PC-9 (cell line): ENCODE measurements at regions not wholly inside any gene's neighbourhood (a gene's known extent, or its start where the extent isn't known, plus 50 kb on each side); places are given as distances from the start of the nearest gene placed in this dataset.

Source experiments
- BruUV-seq: library from RNA; stranded (reverse); fragments of 400-500 nt; replicated peaks from 2 replicates; lab custom pipeline; 2021; lab: Mats Ljungman, UMichigan
- CTCF ChIA-PET: fragments of 300-600 bp; sonication (Branson Sonifier 250); formaldehyde crosslinking; loops from one replicate; lab custom pipeline; 2022; ENCODE audit warnings: antibody characterized with exemption; lab: Charles Lee
- POLR2A ChIA-PET: fragments of 300-600 bp; sonication (Branson Sonifier 250); formaldehyde crosslinking; loops from one replicate; lab custom pipeline; 2022; ENCODE audit warnings: antibody characterized with exemption; ENCODE audit not compliant: unreplicated experiment; lab: Charles Lee
- DNase-seq, 2 experiments: peaks; one replicate each; pipeline versions ENCODE4 v3.0.0 to v3.0.0-alpha.2; 2015 to 2022; ENCODE audit warnings: mixed read lengths in 1 of 2
- H2AFZ ChIP-seq: fragments of 200-600 bp; sonication (generic); 2 replicates; pipeline ENCODE4 v1.8.1; 2017; ENCODE audit warnings: antibody characterized with exemption
- H3F3A ChIP-seq: fragments of 200-600 bp; sonication (generic); 2 replicates; pipeline ENCODE4 v1.8.1; 2017; ENCODE audit warnings: antibody characterized with exemption, mild to moderate bottlenecking, low read depth; ENCODE audit not compliant: insufficient read depth
- H3K27ac ChIP-seq: fragments of 200-600 bp; sonication (generic); 2 replicates; pipeline ENCODE4 v1.6.1; 2016; ENCODE audit warnings: mixed run types
- H3K27me3 ChIP-seq: fragments of 200-600 bp; sonication (generic); 2 replicates; pipeline ENCODE4 v1.6.1; 2016; ENCODE audit warnings: low read depth, mixed run types; ENCODE audit not compliant: insufficient read depth
- H3K36me3 ChIP-seq: fragments of 200-600 bp; sonication (generic); 2 replicates; pipeline ENCODE4 v1.6.1; 2016; ENCODE audit warnings: low read depth, mixed run types
- H3K4me1 ChIP-seq: fragments of 200-600 bp; sonication (generic); replicated peaks from 2 replicates; pipeline ENCODE4 v1.6.1; 2016; ENCODE audit warnings: mixed run types; ENCODE audit not compliant: insufficient read depth
- H3K4me2 ChIP-seq: fragments of 200-600 bp; sonication (generic); 2 replicates; pipeline ENCODE4 v1.6.1; 2017; ENCODE audit warnings: mixed run types
- H3K4me3 ChIP-seq: fragments of 200-600 bp; sonication (generic); 2 replicates; pipeline ENCODE4 v1.6.1; 2016; ENCODE audit warnings: mixed run types
- H3K79me2 ChIP-seq: fragments of 200-600 bp; sonication (generic); 2 replicates; pipeline ENCODE4 v1.6.1; 2017; ENCODE audit warnings: low read depth, mixed run types
- H3K9me2 ChIP-seq: fragments of 200-600 bp; sonication (generic); 2 replicates; pipeline ENCODE4 v1.8.1; 2017; ENCODE audit warnings: mild to moderate bottlenecking; ENCODE audit not compliant: insufficient read depth
- H3K9me3 ChIP-seq: fragments of 200-600 bp; sonication (generic); 2 replicates; pipeline ENCODE4 v1.8.1; 2016; ENCODE audit warnings: low read depth; ENCODE audit not compliant: insufficient read depth
- H4K20me1 ChIP-seq: fragments of 200-600 bp; sonication (generic); 2 replicates; pipeline ENCODE4 v1.8.1; 2017; ENCODE audit not compliant: insufficient read depth
- EZH2 ChIP-seq: fragments of 200-600 bp; sonication (generic); IDR thresholded peaks from 2 replicates; pipeline ENCODE4 v1.8.0; 2017; ENCODE audit warnings: antibody characterized with exemption, low read depth
- intact Hi-C: fragments of 100-400 bp; cut with micrococcal nuclease; formaldehyde crosslinking; loops from one replicate; pipeline ENCODE4 v1.10.0; 2022; ENCODE audit not compliant: unreplicated experiment
- TF ChIP-seq, protein P1 (sequence below): fragments of 200-600 bp; sonication (generic); conservative IDR thresholded peaks from 2 replicates; pipeline ENCODE4 v1.6.1; 2017; ENCODE audit warnings: mixed run types, antibody characterized with exemption, mild to moderate bottlenecking, moderate library complexity

DNA sequence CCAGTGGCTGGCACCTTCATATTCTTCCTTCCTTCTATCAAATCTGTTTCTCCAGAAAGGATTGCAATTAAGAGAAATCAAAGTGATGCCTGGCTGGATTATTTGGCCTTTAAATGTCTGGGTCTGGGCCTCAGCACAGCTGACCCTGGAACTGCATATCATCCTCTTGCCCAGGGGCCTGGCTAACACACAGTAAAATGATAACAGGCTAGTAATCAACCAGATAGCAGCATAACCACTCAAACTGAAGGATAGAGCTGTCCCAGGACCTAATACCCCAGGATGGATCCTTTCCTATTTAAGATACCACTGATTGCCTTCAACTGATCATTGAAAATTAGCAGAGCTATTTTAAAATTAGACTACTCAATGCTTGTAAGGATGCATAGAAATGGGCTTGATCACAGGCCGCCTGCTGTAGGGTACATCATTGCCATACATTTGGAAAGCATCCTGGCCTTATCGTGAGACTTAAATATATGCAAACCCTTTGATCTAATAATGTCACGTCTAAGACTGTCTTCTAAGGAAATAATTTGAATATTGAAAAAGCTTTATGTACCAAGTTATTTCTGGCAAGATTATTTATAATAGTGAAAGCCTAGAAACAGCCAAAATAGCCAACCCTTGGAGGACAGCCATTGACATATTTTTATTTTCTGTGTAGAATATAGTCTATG lies 144.0 kb upstream of the CHST15 start:
- no peak for DNase-seq
- no peaks in the 10 kb centered on the region for H3K9me2 ChIP-seq
- H3K36me3 ChIP-seq: no peaks in the 10 kb centered on the region
- no peaks in the 10 kb centered on the region for H3K79me2 ChIP-seq
- no peaks in the 10 kb centered on the region for H3F3A ChIP-seq
- ChIA-PET POLR2A (no interaction called here), CTCF (no interaction called here)
- no peak overlapping the region for H3K4me2 ChIP-seq
- no peaks in the 10 kb centered on the region for H3K27me3 ChIP-seq
- no peaks in the 10 kb centered on the region for H3K4me1 ChIP-seq
- TF ChIP-seq, protein P1, sequence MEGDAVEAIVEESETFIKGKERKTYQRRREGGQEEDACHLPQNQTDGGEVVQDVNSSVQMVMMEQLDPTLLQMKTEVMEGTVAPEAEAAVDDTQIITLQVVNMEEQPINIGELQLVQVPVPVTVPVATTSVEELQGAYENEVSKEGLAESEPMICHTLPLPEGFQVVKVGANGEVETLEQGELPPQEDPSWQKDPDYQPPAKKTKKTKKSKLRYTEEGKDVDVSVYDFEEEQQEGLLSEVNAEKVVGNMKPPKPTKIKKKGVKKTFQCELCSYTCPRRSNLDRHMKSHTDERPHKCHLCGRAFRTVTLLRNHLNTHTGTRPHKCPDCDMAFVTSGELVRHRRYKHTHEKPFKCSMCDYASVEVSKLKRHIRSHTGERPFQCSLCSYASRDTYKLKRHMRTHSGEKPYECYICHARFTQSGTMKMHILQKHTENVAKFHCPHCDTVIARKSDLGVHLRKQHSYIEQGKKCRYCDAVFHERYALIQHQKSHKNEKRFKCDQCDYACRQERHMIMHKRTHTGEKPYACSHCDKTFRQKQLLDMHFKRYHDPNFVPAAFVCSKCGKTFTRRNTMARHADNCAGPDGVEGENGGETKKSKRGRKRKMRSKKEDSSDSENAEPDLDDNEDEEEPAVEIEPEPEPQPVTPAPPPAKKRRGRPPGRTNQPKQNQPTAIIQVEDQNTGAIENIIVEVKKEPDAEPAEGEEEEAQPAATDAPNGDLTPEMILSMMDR: no peak
- no peak for TF ChIP-seq EZH2
- H2AFZ ChIP-seq: no peak overlapping the region
- intact Hi-C loops: no loop called here
- no peak overlapping the region for H3K4me3 ChIP-seq
- BruUV-seq: no TSS peak
- no peaks in the 10 kb centered on the region for H3K9me3 ChIP-seq
- H4K20me1 ChIP-seq: no peaks in the 10 kb centered on the region
- H3K27ac ChIP-seq: no peak overlapping the region

DNA sequence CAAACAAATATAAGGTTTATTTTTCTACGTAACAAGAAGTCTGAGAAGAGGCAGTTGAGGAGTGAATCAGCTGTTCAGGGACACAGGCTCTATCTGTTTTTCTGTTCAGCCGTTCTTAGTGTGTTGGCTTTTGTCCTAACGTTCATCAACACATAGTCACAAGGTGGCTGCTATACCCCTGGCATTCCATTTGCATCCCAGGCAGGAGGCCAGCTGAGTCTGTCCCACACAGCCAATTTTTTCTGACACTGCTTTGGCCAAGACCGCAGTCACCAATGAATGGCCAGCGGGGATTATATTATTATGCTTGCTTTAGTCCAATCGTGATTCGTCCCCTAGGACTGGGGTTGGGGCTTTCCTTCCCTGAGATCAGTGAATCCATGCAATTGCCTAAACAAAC lies 143.4 kb upstream of the CHST15 start:
- H3K4me1 ChIP-seq: no peaks in the 10 kb centered on the region
- no peaks in the 10 kb centered on the region for H3K79me2 ChIP-seq
- TF ChIP-seq, protein P1: no peak
- no peak for TF ChIP-seq EZH2
- H3K9me2 ChIP-seq: no peaks in the 10 kb centered on the region
- no TSS peak for BruUV-seq
- H3K9me3 ChIP-seq: no peaks in the 10 kb centered on the region
- H3K4me2 ChIP-seq: no peak overlapping the region
- no peak overlapping the region for H2AFZ ChIP-seq
- H4K20me1 ChIP-seq: no peaks in the 10 kb centered on the region
- no peak overlapping the region for H3K27ac ChIP-seq
- POLR2A ChIA-PET: no interaction called here
- H3F3A ChIP-seq: no peaks in the 10 kb centered on the region
- CTCF ChIA-PET: no interaction called here
- no peaks in the 10 kb centered on the region for H3K36me3 ChIP-seq
- DNase-seq: no peak
- no peak overlapping the region for H3K4me3 ChIP-seq
- H3K27me3 ChIP-seq: no peaks in the 10 kb centered on the region
- intact Hi-C loops: no loop called here

DNA sequence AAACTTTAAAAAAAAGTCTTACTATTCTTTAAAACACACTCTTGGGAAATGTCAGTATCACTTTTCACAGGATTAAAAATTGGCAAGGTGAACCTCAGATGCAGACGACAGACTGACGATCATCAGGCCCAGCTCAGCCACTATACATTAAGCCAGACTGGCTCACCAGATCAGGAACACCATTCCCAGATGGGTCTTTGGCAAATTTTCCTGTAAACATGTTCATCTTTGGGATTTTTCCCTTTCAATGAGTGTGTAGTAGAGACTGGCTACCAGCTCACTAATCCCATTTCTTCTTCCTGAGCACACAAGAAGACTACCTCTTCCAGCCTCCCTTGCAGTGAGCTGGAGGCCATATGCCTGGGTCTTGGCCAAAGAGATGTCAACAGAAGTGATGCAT lies 142.7 kb upstream of the CHST15 start:
- intact Hi-C loops: no loop called here
- CTCF ChIA-PET: no interaction called here
- Histone ChIP-seq H3K36me3 (no peaks in the 10 kb centered on the region), H3K4me2 (no peak overlapping the region), H2AFZ (no peak overlapping the region), H3K9me3 (no peaks in the 10 kb centered on the region), H3F3A (no peaks in the 10 kb centered on the region), H3K4me1 (no peaks in the 10 kb centered on the region), H3K27me3 (no peaks in the 10 kb centered on the region), H3K9me2 (no peaks in the 10 kb centered on the region), H4K20me1 (no peaks in the 10 kb centered on the region), H3K4me3 (no peak overlapping the region), H3K27ac (no peak overlapping the region), H3K79me2 (no peaks in the 10 kb centered on the region)
- no peak for DNase-seq
- TF ChIP-seq EZH2: no peak
- TF ChIP-seq, protein P1: no peak
- BruUV-seq: no TSS peak
- POLR2A ChIA-PET: no interaction called here
